Epithelial cell of proximal tubule (primary cell): ENCODE measurements at regions not wholly inside any gene's neighbourhood (a gene's known extent, or its start where the extent isn't known, plus 50 kb on each side); places are given as distances from the start of the nearest gene placed in this dataset.

Source experiments
- DNase-seq: peaks from one replicate; pipeline ENCODE4 v3.0.0-alpha.2; 2011; ENCODE audit warnings: low read depth
- H3K4me3 ChIP-seq: 2 replicates; pipeline ENCODE4 v1.5.1; 2011; ENCODE audit warnings: low read depth, mild to moderate bottlenecking, low read length
- CTCF ChIP-seq: conservative IDR thresholded peaks from 2 replicates; pipeline ENCODE4 v1.5.1; 2012; ENCODE audit warnings: low read depth, mild to moderate bottlenecking, low read length

- no peak for DNase-seq
- H3K4me3 ChIP-seq: no peak overlapping the region
- no peak for TF ChIP-seq CTCF
These were observed 156.1 kb upstream of the MGAT5 start for GRCh38 chr2:134097740-134098139.

- no peak for TF ChIP-seq CTCF
- no peak overlapping the region for H3K4me3 ChIP-seq
- DNase-seq: no peak
These were observed 155.6 kb upstream of the MGAT5 start for GRCh38 chr2:134098321-134098720.

- no peak for TF ChIP-seq CTCF
- H3K4me3 ChIP-seq: no peak overlapping the region
- no peak for DNase-seq
These were observed 154.6 kb upstream of the MGAT5 start for GRCh38 chr2:134099273-134099672.

- no peak overlapping the region for H3K4me3 ChIP-seq
- TF ChIP-seq CTCF: no peak
- no peak for DNase-seq
These were observed 150.7 kb upstream of the MGAT5 start for GRCh38 chr2:134103196-134103595.

- no peak for TF ChIP-seq CTCF
- no peak for DNase-seq
These were observed 149.1 kb upstream of the MGAT5 start for GRCh38 chr2:134104754-134105153.

GRCh38 chr2:134107402-134107801 is 146.5 kb upstream of the MGAT5 start:
- no peak for TF ChIP-seq CTCF
- no peak overlapping the region for H3K4me3 ChIP-seq
- DNase-seq: no peak

More at GRCh38 chr2:134104754-134105153, 149.1 kb upstream of the MGAT5 start:
- H3K4me3 ChIP-seq: no peak overlapping the region

- no peak for TF ChIP-seq CTCF
- no peak for DNase-seq
- H3K4me3 ChIP-seq: no peak overlapping the region
These were observed 145.8 kb upstream of the MGAT5 start for GRCh38 chr2:134108113-134108512.
